IMR-90 (cell line): ENCODE measurements at regions not wholly inside any gene's neighbourhood (a gene's known extent, or its start where the extent isn't known, plus 50 kb on each side); places are given as distances from the start of the nearest gene placed in this dataset.

Experiments
- ATAC-seq: fragments of 200-7000 bp; cut with Tn5 transposase; 2 replicates; pipeline ENCODE4 v1.9.1; 2020; ENCODE audit warnings: low read depth, mild to moderate bottlenecking, moderate library complexity
- BruUV-seq: library from RNA; stranded (reverse); fragments of 400-500 nt; replicated peaks from 2 replicates; lab custom pipeline; 2021; lab: Mats Ljungman, UMichigan
- CTCF ChIA-PET: fragments of 300-600 bp; formaldehyde crosslinking; extraction: SDS; loops from one replicate; lab custom pipeline; 2021; ENCODE audit warnings: antibody characterized with exemption; lab: Yijun Ruan, JAX
- POLR2A ChIA-PET: fragments of 300-600 bp; sonication (Branson Sonifier 250); formaldehyde crosslinking; loops from one replicate; lab custom pipeline; 2022; ENCODE audit warnings: antibody characterized with exemption; ENCODE audit not compliant: unreplicated experiment; lab: Charles Lee
- DNase-seq: peaks from one replicate; pipeline ENCODE4 v3.0.0; 2013
- H2AFZ ChIP-seq: replicated peaks from 2 replicates; pipeline ENCODE3; 2013; ENCODE audit warnings: low read length, mild to moderate bottlenecking; ENCODE audit not compliant: poor library complexity
- H2AK5ac ChIP-seq: 2 replicates; pipeline ENCODE4 v1.6.1; 2013; ENCODE audit warnings: low read depth, low read length, inconsistent platforms
- H2AK9ac ChIP-seq: replicated peaks from 2 replicates; pipeline ENCODE3; 2013; ENCODE audit warnings: mild to moderate bottlenecking, low read depth, low read length, moderate library complexity; ENCODE audit not compliant: poor library complexity
- H2BK120ac ChIP-seq: 2 replicates; pipeline ENCODE4 v1.6.1; 2013; ENCODE audit warnings: low read depth, low read length, inconsistent platforms
- H2BK15ac ChIP-seq: 3 replicates; pipeline ENCODE4 v1.6.1; 2013; ENCODE audit warnings: low read depth, low read length, inconsistent platforms
- H2BK20ac ChIP-seq: 2 replicates; pipeline ENCODE4 v1.6.1; 2013; ENCODE audit warnings: low read depth, mild to moderate bottlenecking, inconsistent platforms, low read length, moderate library complexity
- H2BK5ac ChIP-seq: 2 replicates; pipeline ENCODE4 v1.6.1; 2013; ENCODE audit warnings: mild to moderate bottlenecking, low read depth, low read length, inconsistent platforms; ENCODE audit not compliant: poor library complexity, severe bottlenecking
- H3K14ac ChIP-seq: replicated peaks from 2 replicates; pipeline ENCODE4 v1.6.1; 2013; ENCODE audit warnings: low read depth, low read length, inconsistent platforms
- H3K18ac ChIP-seq: 2 replicates; pipeline ENCODE4 v1.6.1; 2013; ENCODE audit warnings: low read depth, low read length, control low read depth
- H3K23ac ChIP-seq: 2 replicates; pipeline ENCODE4 v1.6.1; 2013; ENCODE audit warnings: low read depth, low read length, inconsistent platforms
- H3K27ac ChIP-seq: 2 replicates; pipeline ENCODE4 v1.5.1; 2013; ENCODE audit warnings: mild to moderate bottlenecking, control low read depth, low read length; ENCODE audit not compliant: insufficient read depth
- H3K27me3 ChIP-seq: 2 replicates; pipeline ENCODE4 v1.6.1; 2013; ENCODE audit warnings: low read length; ENCODE audit not compliant: control insufficient read depth, insufficient read depth
- H3K36me3 ChIP-seq: 2 replicates; pipeline ENCODE4 v1.6.1; 2013; ENCODE audit warnings: low read length, mixed read lengths; ENCODE audit not compliant: control insufficient read depth, insufficient read depth
- H3K4ac ChIP-seq: 2 replicates; pipeline ENCODE4 v1.6.1; 2013; ENCODE audit warnings: low read depth, low read length, inconsistent platforms
- H3K4me1 ChIP-seq: 2 replicates; pipeline ENCODE4 v1.6.1; 2013; ENCODE audit warnings: low read length, mixed read lengths; ENCODE audit not compliant: control insufficient read depth, insufficient read depth
- H3K4me2 ChIP-seq: 2 replicates; pipeline ENCODE4 v1.6.1; 2013; ENCODE audit warnings: low read depth, mild to moderate bottlenecking, control low read depth, low read length, moderate library complexity
- H3K4me3 ChIP-seq: 2 replicates; pipeline ENCODE4 v1.5.1; 2013; ENCODE audit warnings: low read depth, mild to moderate bottlenecking, control low read depth, low read length, moderate library complexity; ENCODE audit not compliant: insufficient read depth
- H3K56ac ChIP-seq: 2 replicates; pipeline ENCODE4 v1.6.1; 2013; ENCODE audit warnings: low read length, inconsistent platforms; ENCODE audit not compliant: insufficient read depth; ENCODE audit errors: extremely low read depth
- H3K79me1 ChIP-seq, 2 experiments: 2 replicates each; pipeline ENCODE4 v1.6.1; 2013; ENCODE audit warnings: low read length in 2 of 2, inconsistent platforms in 1 of 2, low read depth in 1 of 2
- H3K9ac ChIP-seq: 2 replicates; pipeline ENCODE4 v1.6.1; 2013; ENCODE audit warnings: low read depth, low read length, control low read depth
- H3K9me1 ChIP-seq: 2 replicates; pipeline ENCODE4 v1.6.1; 2013; ENCODE audit warnings: low read length, inconsistent platforms; ENCODE audit not compliant: insufficient read depth
- H3K9me3 ChIP-seq: 2 replicates; pipeline ENCODE4 v1.6.1; 2013; ENCODE audit warnings: low read length; ENCODE audit not compliant: control insufficient read depth, insufficient read depth
- H4K20me1 ChIP-seq: 2 replicates; pipeline ENCODE4 v1.6.1; 2013; ENCODE audit warnings: low read length, inconsistent platforms; ENCODE audit not compliant: insufficient read depth
- H4K5ac ChIP-seq: 2 replicates; pipeline ENCODE4 v1.6.1; 2013; ENCODE audit warnings: mild to moderate bottlenecking, low read depth, low read length, control low read depth
- H4K8ac ChIP-seq, 2 experiments: 2 replicates each; pipeline ENCODE4 v1.6.1; 2013; ENCODE audit warnings: low read depth in 2 of 2, low read length in 2 of 2, control low read depth in 1 of 2, inconsistent platforms in 1 of 2
- H4K91ac ChIP-seq: 2 replicates; pipeline ENCODE4 v1.6.1; 2013; ENCODE audit warnings: low read depth, low read length, inconsistent platforms; ENCODE audit not compliant: insufficient read depth
- BHLHE40 ChIP-seq: fragments of 150-350 bp; IDR thresholded peaks from 2 replicates; pipeline ENCODE4 v1.6.1; 2016; ENCODE audit warnings: mild to moderate bottlenecking, low read depth, low read length
- CEBPB ChIP-seq: IDR thresholded peaks from 2 replicates; pipeline ENCODE4 v1.6.1; 2012; ENCODE audit warnings: low read depth, low read length, improper control_type of control experiment
- CHD1 ChIP-seq: IDR thresholded peaks from 2 replicates; pipeline ENCODE4 v1.6.1; 2012; ENCODE audit warnings: low read depth, low read length, improper control_type of control experiment
- FOS ChIP-seq: fragments of 150-350 bp; IDR thresholded peaks from 2 replicates; pipeline ENCODE4 v1.6.1; 2016; ENCODE audit warnings: low read depth, low read length
- MAFK ChIP-seq: IDR thresholded peaks from 2 replicates; pipeline ENCODE4 v1.6.1; 2012; ENCODE audit warnings: low read depth, low read length, improper control_type of control experiment
- MAZ ChIP-seq: IDR thresholded peaks from 2 replicates; pipeline ENCODE4 v1.6.1; 2012; ENCODE audit warnings: low read depth, mild to moderate bottlenecking, low read length, improper control_type of control experiment, moderate library complexity, borderline replicate concordance
- MXI1 ChIP-seq: IDR thresholded peaks from 2 replicates; pipeline ENCODE4 v1.6.1; 2012; ENCODE audit warnings: low read depth, mild to moderate bottlenecking, low read length, moderate library complexity, borderline replicate concordance
- NFE2L2 ChIP-seq: fragments of 150-350 bp; IDR thresholded peaks from 2 replicates; pipeline ENCODE4 v1.6.1; 2016; ENCODE audit warnings: low read depth, mild to moderate bottlenecking, low read length
- POLR2A ChIP-seq: IDR thresholded peaks from 2 replicates; pipeline ENCODE4 v1.6.1; 2012; ENCODE audit warnings: mild to moderate bottlenecking, low read depth, low read length
- RAD21 ChIP-seq: IDR thresholded peaks from 2 replicates; pipeline ENCODE4 v1.6.1; 2012; ENCODE audit warnings: low read length, improper control_type of control experiment
- RCOR1 ChIP-seq: IDR thresholded peaks from 2 replicates; pipeline ENCODE4 v1.6.1; 2012; ENCODE audit warnings: mild to moderate bottlenecking, low read length, improper control_type of control experiment; ENCODE audit not compliant: insufficient replicate concordance
- RFX5 ChIP-seq: IDR thresholded peaks from 2 replicates; pipeline ENCODE4 v1.8.0; 2012; ENCODE audit warnings: low read depth, mild to moderate bottlenecking, low read length, moderate library complexity
- SMC3 ChIP-seq: fragments of 150-350 bp; IDR thresholded peaks from 2 replicates; pipeline ENCODE4 v1.6.1; 2016; ENCODE audit warnings: low read depth, mild to moderate bottlenecking, antibody characterized with exemption, low read length, moderate library complexity
- WGBS, 2 experiments: methylation state at CpG; one replicate each; pipeline versions ENCODE4 v1.1.5 to v1.1.7; 2013; ENCODE audit warnings: missing lambda C conversion rate in 2 of 2; ENCODE audit not compliant: insufficient read length in 1 of 2; ENCODE audit errors: extremely low coverage in 2 of 2; 5-methylcytosine and 5-hydroxymethylcytosine counted together
- dilution Hi-C: fragments of 300-500 bp; cut with HindIII; formaldehyde crosslinking; loops from one replicate; pipeline ENCODE4 v1.14.3; 2018; ENCODE audit warnings: low sequenced_read_pairs; ENCODE audit not compliant: unreplicated experiment
- in situ Hi-C: fragments of 300-500 bp; cut with MboI; formaldehyde crosslinking; loops from 3 replicates; pipeline ENCODE4 v1.14.3; 2019; ENCODE audit warnings: low sequenced_read_pairs, inconsistent platforms, mixed read lengths
- intact Hi-C: fragments of 100-400 bp; cut with micrococcal nuclease; formaldehyde crosslinking; loops from 2 replicates; pipeline ENCODE4 v1.10.0; 2022
- TF ChIP-seq, protein P1 (sequence below): conservative IDR thresholded peaks from 2 replicates; pipeline ENCODE4 v1.5.1; 2012; ENCODE audit warnings: mild to moderate bottlenecking, low read depth, low read length, improper control_type of control experiment
- TF ChIP-seq, protein P2 (sequence below): fragments of 150-350 bp; IDR thresholded peaks from 2 replicates; pipeline ENCODE4 v1.6.1; 2016; ENCODE audit warnings: low read depth, mild to moderate bottlenecking, low read length, moderate library complexity, borderline replicate concordance
- TF ChIP-seq, protein P3 (sequence below): fragments of 150-350 bp; IDR thresholded peaks from 2 replicates; pipeline ENCODE4 v1.6.1; 2017; ENCODE audit warnings: mild to moderate bottlenecking, antibody characterized with exemption, low read length, low read depth

DNA sequence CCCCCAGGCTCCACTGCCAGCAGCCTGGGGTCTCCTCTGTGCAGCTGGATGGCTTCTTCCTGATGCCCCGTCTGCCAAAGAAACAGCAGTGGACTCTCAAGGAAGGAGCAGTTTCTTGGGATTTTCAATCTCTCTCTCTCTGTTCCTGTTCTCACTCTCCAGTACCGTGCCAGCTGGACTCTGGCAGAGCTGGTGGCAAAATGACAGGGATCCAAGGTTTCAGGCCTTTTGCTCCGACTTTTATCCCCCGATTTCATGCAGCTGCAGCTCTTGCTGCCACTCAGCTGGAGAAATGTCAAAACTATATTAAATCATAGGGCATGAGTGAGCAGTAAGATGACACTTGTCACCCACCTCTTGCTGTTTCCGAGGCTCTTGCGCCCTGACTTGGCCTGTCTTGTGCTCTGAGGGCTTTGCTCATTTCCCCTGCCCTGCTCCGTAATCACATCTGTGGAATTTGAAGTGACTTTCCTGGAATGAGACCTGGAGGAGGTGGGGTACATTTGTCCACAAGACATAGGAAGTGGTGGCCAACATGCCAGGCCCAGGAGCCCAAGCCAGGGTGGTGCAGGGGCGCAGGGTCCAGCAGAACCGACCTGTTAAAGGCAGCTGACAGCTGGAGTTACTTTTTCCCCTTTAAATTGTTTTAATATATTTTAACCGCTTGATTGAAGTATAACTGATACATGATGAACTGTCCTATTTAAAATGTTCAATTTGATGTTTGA, 576.2 kb downstream of the PTPRU start:
- 33% methylated on average over 2 of the region's 10 CpGs; no CpG with 5 or more reads in 1 of the 2 experiments for WGBS, 2 experiments
- H3K27ac ChIP-seq: no peak overlapping the region

More for the DNA sequence above, 576.2 kb downstream of the PTPRU start:
- ChIA-PET POLR2A (interaction anchor here (0.6 kb wide), 1 partner anchor 71 kb away, joined by 3 read pairs; no protein-coding TSS in a partner anchor), CTCF (interaction anchor here (0.6 kb wide), 1 partner anchor 855 kb away, joined by 4 read pairs; no protein-coding TSS in a partner anchor)
- Histone ChIP-seq H2BK120ac (no peak overlapping the region), H2BK20ac (no peak overlapping the region), H2AK9ac (no peak overlapping the region), H4K91ac (no peak overlapping the region), H3K4ac (no peak overlapping the region), H3K9ac (no peak overlapping the region), H3K4me2 (no peak overlapping the region), H4K20me1 (no peaks in the 10 kb centered on the region; the same call in 1 of the 2 replicates), H3K9me1 (no peaks in the 10 kb centered on the region), H2BK5ac (no peak overlapping the region), H3K4me3 (no peak overlapping the region), H3K79me1 (no peaks in the 10 kb centered on the region), H3K14ac (no peak overlapping the region), H4K5ac (no peak overlapping the region), H3K56ac (no peak overlapping the region), H3K36me3 (no peaks in the 10 kb centered on the region), H2BK15ac (no peak overlapping the region), H2AK5ac (no peak overlapping the region), H2AFZ (no peak overlapping the region), H3K18ac (no peak overlapping the region), H3K27me3 (no peaks in the 10 kb centered on the region), H3K23ac (no peak overlapping the region), H4K8ac (no peak overlapping the region), H3K9me3 (no peaks in the 10 kb centered on the region), H3K4me1 (no peaks in the 10 kb centered on the region)
- ATAC-seq (no peak), DNase-seq (no peak)
- dilution Hi-C loops: no loop called here
- no TSS peak for BruUV-seq
- TF ChIP-seq CEBPB (no peak), MXI1 (no peak), CHD1 (no peak), RFX5 (no peak), MAFK (no peak), POLR2A (no peak), MAZ (no peak), RAD21 (no peak), NFE2L2 (no peak), FOS (no peak), SMC3 (no peak), BHLHE40 (no peak), RCOR1 (no peak)
- TF ChIP-seq, protein P1, sequence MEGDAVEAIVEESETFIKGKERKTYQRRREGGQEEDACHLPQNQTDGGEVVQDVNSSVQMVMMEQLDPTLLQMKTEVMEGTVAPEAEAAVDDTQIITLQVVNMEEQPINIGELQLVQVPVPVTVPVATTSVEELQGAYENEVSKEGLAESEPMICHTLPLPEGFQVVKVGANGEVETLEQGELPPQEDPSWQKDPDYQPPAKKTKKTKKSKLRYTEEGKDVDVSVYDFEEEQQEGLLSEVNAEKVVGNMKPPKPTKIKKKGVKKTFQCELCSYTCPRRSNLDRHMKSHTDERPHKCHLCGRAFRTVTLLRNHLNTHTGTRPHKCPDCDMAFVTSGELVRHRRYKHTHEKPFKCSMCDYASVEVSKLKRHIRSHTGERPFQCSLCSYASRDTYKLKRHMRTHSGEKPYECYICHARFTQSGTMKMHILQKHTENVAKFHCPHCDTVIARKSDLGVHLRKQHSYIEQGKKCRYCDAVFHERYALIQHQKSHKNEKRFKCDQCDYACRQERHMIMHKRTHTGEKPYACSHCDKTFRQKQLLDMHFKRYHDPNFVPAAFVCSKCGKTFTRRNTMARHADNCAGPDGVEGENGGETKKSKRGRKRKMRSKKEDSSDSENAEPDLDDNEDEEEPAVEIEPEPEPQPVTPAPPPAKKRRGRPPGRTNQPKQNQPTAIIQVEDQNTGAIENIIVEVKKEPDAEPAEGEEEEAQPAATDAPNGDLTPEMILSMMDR: no peak
- TF ChIP-seq, protein P2, sequence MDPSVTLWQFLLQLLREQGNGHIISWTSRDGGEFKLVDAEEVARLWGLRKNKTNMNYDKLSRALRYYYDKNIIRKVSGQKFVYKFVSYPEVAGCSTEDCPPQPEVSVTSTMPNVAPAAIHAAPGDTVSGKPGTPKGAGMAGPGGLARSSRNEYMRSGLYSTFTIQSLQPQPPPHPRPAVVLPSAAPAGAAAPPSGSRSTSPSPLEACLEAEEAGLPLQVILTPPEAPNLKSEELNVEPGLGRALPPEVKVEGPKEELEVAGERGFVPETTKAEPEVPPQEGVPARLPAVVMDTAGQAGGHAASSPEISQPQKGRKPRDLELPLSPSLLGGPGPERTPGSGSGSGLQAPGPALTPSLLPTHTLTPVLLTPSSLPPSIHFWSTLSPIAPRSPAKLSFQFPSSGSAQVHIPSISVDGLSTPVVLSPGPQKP: no peak
- TF ChIP-seq, protein P3, sequence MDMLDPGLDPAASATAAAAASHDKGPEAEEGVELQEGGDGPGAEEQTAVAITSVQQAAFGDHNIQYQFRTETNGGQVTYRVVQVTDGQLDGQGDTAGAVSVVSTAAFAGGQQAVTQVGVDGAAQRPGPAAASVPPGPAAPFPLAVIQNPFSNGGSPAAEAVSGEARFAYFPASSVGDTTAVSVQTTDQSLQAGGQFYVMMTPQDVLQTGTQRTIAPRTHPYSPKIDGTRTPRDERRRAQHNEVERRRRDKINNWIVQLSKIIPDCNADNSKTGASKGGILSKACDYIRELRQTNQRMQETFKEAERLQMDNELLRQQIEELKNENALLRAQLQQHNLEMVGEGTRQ: no peak
- in situ Hi-C loops: no loop called here
- intact Hi-C loops: no loop called here
